ENCODE measurements at regions not wholly inside any gene's neighbourhood (a gene's known extent, or its start where the extent isn't known, plus 50 kb on each side); places are given as distances from the start of the nearest gene placed in this dataset.

- TF ChIP-seq JUND (IDR thresholded peaks at IDR 0.05) (no peak), EZH2 (IDR thresholded peaks at IDR 0.05) (no peak), POLR2A (IDR thresholded peaks at IDR 0.05; ENCODE audit: borderline replicate concordance, extremely low read depth, insufficient read depth, insufficient read length) (no peak), RAD21 (IDR thresholded peaks at IDR 0.05; ENCODE audit: low read depth) (no peak), ATF3 (IDR thresholded peaks at IDR 0.05) (no peak), MAX (IDR thresholded peaks at IDR 0.05) (no peak), CTCF (IDR thresholded peaks at IDR 0.05 in 2 of 3, conservative IDR thresholded peaks at IDR 0.05 in 1 of 3; ENCODE audit: borderline replicate concordance in 1 of 3, insufficient read depth in 1 of 3, low read depth in 2 of 3, low read length in 2 of 3) (no peak), CEBPB (IDR thresholded peaks at IDR 0.05; ENCODE audit: low read depth) (no peak), ZNF274 (IDR thresholded peaks at IDR 0.05; ENCODE audit: low read depth, low read length) (no peak), POLR2AphosphoS5 (IDR thresholded peaks at IDR 0.05; ENCODE audit: low read depth, low read length) (no peak), SP1 (IDR thresholded peaks at IDR 0.05; ENCODE audit: low read depth) (no peak), EGR1 (IDR thresholded peaks at IDR 0.05; ENCODE audit: low read depth) (no peak)
These were observed 54.5 kb upstream of the NEDD4L start for GRCh38 chr18:57989536-57989935.
